AG09309 (cell line): ENCODE measurements at regions not wholly inside any gene's neighbourhood (a gene's known extent, or its start where the extent isn't known, plus 50 kb on each side); places are given as distances from the start of the nearest gene placed in this dataset.

Source experiments
- DNase-seq: peaks from one replicate; pipeline ENCODE4 v3.0.0-alpha.2; 2010; ENCODE audit warnings: low read depth
- H3K4me3 ChIP-seq: 2 replicates; pipeline ENCODE4 v1.5.1; 2011; ENCODE audit warnings: mild to moderate bottlenecking, low read depth, low read length, moderate library complexity; ENCODE audit not compliant: control insufficient read depth
- CTCF ChIP-seq: IDR thresholded peaks from 2 replicates; pipeline ENCODE4 v1.5.1; 2011; ENCODE audit warnings: mild to moderate bottlenecking, low read depth, low read length, inconsistent platforms; ENCODE audit not compliant: insufficient read depth, control insufficient read depth; ENCODE audit errors: missing control alignments

GRCh38 chr1:228996281-228996680, 261.0 kb downstream of the RHOU start:
- no peak for DNase-seq
- H3K4me3 ChIP-seq, result no peak overlapping the region
- TF ChIP-seq CTCF, result no peak

GRCh38 chr1:228997721-228998144, 262.5 kb downstream of the RHOU start:
- no peak for DNase-seq
- no peak for TF ChIP-seq CTCF

GRCh38 chr1:228998179-228998578, 262.9 kb downstream of the RHOU start:
- no peak overlapping the region for H3K4me3 ChIP-seq
- TF ChIP-seq CTCF, result no peak
- DNase-seq, result no peak

More at GRCh38 chr1:228997721-228998144, 262.5 kb downstream of the RHOU start:
- no peak overlapping the region for H3K4me3 ChIP-seq

GRCh38 chr1:228999446-229000170, 264.3 kb downstream of the RHOU start:
- H3K4me3 ChIP-seq, result no peak overlapping the region
- no peak for DNase-seq
- TF ChIP-seq CTCF, result no peak

GRCh38 chr1:229000187-229000586, 264.9 kb downstream of the RHOU start:
- no peak for DNase-seq
- no peak overlapping the region for H3K4me3 ChIP-seq
- TF ChIP-seq CTCF, result no peak

- no peak overlapping the region for H3K4me3 ChIP-seq
- no peak for TF ChIP-seq CTCF
- DNase-seq, result no peak
These were observed 266.3 kb downstream of the RHOU start for GRCh38 chr1:229001467-229002011.
